IPS-NIHi11 (cell line): ENCODE measurements at regions not wholly inside any gene's neighbourhood (a gene's known extent, or its start where the extent isn't known, plus 50 kb on each side); places are given as distances from the start of the nearest gene placed in this dataset.

ENCODE experiments used
- DNase-seq: peaks from one replicate; pipeline ENCODE4 v3.0.0; 2012; ENCODE audit warnings: mixed read lengths, low spot score

- no peak for DNase-seq
These were observed 1005.8 kb downstream of the PCDH18 start for GRCh38 chr4:136526517-136526916.

DNA sequence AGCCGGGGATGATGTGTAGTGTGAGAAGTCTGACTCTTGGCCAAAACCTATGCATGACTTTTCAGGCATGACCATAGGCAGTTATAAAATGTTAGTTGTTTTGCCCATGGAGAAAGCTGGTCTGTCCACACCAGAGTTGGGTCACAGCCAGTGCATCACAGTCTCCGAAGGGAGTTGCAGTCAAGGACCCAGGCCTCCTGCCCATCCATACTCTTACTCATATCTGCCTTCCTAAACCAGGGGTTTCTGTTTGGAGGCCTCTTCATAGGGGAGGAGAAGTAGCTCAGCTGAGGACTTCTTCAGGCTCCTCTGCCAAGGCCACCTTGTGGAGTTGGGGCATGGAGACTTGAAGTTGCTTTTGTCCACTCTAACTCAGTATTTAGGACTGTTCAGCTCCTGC, 1008.3 kb downstream of the PCDH18 start:
- no peak for DNase-seq

DNA sequence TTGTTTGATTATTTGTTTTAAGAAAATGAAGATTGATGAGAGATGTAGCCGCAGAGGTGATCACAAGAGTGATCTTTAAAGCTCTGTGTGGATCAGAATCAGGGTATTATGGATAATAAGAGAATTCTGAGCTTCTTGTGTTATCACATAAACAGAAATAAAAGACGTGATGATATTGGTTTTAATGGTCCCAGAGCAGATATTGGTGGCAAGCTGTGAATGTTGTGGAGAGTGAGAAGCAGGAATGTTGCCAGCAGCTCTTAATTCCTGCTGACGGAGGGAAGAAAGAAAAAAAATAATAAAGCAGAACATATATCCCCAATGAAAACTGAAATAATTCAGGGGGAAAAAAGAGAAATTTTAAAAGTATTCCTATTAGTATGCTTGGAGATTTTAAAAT, 1015.9 kb downstream of the PCDH18 start:
- DNase-seq: no peak

DNA sequence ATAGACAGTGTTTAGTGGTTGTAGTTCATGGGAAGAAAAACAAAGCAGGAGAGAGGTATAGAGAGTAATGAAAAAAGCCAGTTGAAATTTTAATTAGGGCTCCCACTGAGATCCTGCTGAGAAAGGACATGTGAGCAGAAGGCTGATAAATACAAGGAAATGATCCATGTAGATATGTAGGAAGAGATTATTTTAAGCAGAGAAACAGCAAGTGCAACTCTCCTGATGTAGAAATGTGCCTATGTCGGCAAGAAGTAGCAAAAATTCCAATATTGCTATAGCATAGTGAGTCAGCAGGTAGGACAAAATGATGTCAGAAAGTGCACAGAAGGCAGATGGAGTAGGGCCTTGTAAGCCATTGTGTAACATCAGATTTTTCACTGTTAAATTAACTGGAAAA, 1027.3 kb downstream of the PCDH18 start:
- no peak for DNase-seq

DNA sequence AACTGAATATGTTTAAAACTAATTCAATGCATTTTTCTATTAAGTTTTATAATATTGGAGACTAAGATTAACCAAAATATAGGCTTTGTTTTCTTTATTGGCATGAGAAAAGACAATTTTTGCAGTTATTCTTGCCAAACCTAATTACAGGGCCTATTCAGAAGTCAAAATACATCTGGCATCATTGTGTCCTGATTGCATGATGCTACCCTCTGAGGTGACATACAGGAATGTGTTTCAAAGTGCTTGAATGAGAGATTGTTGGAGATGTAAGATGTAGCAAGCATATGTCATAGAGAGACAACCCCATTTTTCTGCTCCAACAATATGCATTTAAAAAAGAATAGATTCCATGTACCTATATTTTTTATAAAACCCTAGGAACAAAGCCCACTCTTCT, 1036.4 kb downstream of the PCDH18 start:
- no peak for DNase-seq

DNA sequence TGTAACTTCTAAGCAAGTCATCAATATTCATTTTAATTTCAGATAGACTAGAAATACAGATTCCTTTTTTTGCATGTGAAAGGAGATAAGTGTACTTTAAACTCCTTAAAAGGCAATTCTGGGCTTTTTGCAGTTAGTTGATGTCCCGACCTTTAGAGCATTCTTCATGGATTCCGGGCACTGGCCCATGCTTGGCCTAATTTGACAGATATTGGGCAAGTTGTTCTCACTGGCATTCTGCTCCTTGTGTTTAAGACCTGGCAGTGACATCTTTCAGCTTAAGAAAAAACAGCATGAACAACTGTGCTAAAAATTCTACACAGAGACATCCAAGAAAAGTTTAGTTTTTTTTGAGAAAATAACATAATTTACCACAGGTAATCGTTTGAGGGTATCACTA, 1037.2 kb downstream of the PCDH18 start:
- DNase-seq: no peak

GRCh38 chr4:136489101-136489500, 1043.2 kb downstream of the PCDH18 start:
- DNase-seq: no peak

DNA sequence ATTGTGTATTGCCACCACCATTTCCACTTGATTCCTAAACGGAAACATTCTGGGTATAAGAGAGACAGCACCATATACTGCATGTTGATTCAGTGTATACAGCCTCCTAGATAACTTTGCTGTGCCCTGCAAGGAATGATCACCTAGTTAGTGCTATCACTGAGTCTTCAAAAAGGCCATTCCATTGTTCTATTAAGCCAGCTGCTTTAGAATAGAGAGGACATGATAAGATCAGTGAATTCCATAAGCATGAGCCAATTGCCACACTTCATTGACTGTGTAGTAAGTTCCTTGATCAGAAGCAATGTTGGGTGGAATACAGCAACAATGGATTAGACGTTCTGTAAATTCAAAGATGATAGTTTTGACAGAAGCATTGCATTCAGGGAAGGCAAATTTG, 1047.3 kb downstream of the PCDH18 start:
- DNase-seq: no peak

GRCh38 chr4:136476753-136477152, 1055.5 kb downstream of the PCDH18 start:
- no peak for DNase-seq

DNA sequence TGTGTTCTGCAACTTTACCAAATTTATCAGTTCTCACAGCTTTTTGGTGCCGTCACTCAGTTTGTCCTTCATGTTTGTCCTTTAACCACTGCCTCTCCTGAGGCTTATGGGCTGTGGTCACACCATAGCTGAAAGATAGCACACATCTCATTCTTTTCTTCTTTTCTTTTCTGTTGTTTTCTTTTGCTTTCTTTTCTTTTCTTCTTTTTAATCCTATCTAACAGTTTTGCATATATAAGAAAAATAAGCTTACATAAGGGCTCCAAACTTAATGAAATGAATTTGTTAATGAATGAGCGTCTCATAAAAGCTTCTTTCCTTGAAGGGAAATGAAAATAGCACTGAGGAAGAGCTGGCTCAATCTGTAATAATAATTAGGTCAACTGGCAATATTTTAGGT, 1061.2 kb downstream of the PCDH18 start:
- no peak for DNase-seq

- no peak for DNase-seq
These were observed 1066.6 kb downstream of the PCDH18 start for GRCh38 chr4:136465691-136466090.

GRCh38 chr4:136463941-136464340, 1068.4 kb downstream of the PCDH18 start:
- no peak for DNase-seq

DNA sequence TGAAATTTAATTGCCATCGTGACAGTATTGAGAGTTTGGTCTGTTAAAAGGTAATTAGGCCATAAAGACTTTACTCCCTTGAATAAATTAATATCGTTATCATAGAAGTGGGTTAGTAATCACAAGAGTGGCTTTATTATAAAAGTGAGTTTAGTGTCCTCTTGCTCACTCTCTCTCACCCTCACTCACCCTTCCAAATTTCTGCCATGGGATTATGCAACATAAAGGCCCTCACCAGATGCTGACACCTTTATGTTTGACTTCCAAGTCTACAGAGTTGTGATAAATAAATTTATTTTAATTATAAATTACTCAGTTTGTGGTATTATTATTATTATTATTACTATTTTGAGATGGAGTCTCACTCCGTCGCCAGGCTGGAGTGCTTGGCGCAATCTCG, 1070.8 kb downstream of the PCDH18 start:
- no peak for DNase-seq

- no peak for DNase-seq
These were observed 1074.0 kb downstream of the PCDH18 start for GRCh38 chr4:136458326-136458725.

GRCh38 chr4:136457577-136457976, 1074.7 kb downstream of the PCDH18 start:
- no peak for DNase-seq

GRCh38 chr4:136457004-136457403, 1075.3 kb downstream of the PCDH18 start:
- no peak for DNase-seq

DNA sequence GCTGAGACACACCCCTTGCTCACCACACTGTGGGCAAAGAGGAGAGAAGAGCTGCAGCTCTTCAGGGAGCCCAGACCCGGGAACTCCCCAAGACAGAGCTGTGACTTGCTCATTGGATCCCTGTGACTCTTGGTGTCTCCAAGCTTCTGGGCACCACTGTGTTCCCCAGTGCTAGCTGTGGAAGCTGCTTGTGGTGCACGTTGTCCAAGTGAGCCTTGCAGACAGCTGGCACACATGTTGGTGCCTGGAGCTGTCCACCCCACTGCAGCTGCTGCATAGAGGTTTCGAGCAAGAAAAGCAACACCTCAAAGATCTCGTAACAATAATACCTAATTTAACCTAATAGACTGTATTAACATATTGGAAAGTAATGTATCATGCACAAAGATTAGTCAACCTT, 1089.3 kb downstream of the PCDH18 start:
- no peak for DNase-seq

- DNase-seq: no peak
These were observed 1089.8 kb downstream of the PCDH18 start for GRCh38 chr4:136442447-136442846.

DNA sequence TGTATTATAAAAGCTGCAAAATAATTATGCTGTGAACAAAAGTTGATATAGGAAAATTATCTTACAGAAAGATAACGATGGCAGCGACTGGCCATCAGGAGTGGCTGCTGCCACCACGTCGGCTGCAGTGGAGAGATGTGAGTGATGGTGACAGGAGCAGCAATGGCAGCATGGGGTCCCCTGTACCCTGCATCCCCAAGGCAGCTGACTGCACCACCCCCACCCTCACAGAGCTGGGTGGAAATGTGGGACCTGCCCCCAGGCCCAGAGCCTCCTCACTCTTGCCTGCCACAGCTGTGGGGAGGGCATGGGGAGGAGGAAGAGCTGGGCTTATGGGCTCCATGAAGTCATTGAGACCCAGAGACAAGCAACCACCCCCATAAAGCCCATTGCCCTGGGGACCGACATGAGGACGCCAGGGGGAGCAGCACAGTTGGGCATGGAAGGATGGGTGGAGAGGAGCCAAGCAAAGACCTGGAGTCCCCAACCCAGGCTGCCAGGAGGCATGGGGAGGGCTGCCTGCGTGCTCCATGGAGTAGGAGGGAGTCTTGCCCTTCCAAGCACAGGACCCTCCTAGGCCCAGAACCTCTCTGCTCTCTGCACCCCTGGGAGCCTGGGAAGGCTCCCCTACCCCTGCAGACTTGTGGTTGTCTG, 1090.5 kb downstream of the PCDH18 start:
- DNase-seq: no peak

- no peak for DNase-seq
These were observed 1093.6 kb downstream of the PCDH18 start for GRCh38 chr4:136438645-136439044.

DNA sequence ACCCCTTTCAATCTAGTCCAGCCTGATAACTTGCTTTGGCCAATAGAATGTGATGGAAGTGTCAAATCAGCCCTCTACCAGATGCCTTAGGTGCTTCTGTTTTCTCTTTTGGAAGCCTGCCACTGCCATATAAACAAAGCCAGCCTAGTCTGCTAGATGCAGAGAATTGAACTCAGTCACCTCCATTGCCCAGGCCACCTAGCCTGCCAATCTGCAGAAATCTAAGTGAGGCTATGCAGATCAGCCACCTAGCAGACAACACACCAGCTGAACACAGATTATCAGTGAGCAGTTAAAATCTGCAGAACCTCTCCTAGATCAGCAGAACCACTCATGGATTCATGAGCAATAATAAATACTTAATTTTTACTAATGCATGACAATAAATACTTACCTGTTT, 1108.2 kb downstream of the PCDH18 start:
- no peak for DNase-seq

DNA sequence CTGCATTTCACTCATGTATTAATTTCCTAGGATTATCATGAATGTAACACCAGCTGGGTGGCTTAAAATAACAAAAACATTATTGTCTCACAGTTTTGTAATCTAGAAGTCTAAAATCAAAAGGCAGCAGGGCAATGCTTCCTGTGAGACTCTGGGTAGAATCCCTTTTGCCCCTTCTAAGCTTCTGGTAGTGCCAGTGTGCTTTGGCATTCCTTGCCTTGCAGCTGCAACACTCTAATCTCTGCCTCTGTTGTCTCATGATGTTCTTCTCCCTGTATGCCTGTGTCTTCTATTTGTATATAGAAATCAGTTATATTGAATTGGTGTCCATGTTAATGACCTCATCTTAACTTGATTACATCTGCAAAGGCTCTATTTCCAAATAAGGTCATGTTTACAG, 1117.3 kb downstream of the PCDH18 start:
- no peak for DNase-seq

DNA sequence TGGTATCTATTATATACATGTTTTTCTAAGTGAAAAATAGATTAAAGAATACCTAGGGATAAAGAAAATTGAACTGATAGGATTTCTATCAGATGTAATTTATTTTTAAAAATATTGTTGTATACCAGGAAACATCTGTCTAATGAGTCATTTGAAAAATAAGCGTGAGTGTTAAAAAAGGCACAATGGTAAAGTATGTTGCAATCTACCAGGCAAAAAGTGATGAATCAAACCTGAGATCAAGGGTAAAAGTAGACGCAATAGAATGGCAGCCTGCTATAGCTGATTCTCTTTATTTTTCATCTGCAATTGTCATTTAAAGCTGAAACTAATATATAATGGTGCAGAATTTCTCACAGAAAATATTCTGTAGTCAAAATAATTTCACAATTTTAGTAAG, 1119.6 kb downstream of the PCDH18 start:
- no peak for DNase-seq

DNA sequence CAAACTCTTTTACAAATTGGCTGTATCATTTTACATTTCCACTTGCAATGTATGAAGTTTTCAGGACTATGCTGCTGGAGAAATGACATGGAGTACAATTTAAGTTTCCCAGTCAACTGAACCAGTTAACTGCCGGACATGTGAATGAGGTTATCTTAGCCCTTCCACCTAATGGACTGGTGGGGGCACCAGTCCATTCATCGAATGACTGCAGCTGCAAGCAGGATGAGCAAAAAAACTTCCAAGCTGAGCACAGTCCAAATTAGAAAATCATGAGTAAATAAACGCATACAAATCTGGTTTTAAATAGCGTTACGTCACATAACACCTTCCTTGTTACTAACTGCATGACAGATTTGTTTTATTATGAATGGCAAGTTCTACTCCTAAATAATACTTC, 1131.5 kb downstream of the PCDH18 start:
- peak; percentile 32 for DNase-seq
